NCI-H2029 (cell line): ENCODE measurements at regions not wholly inside any gene's neighbourhood (a gene's known extent, or its start where the extent isn't known, plus 50 kb on each side); places are given as distances from the start of the nearest gene placed in this dataset.
"Not testable (repeated sequence)": the region's sequence is repeated elsewhere in the genome, so short reads cannot be mapped to it uniquely, and the experiment has no call there.

Experiments
- DNase-seq: peaks from one replicate; lab custom pipeline; 2025; lab: John Stamatoyannopoulos, UW

- no peak for DNase-seq
Measured at GRCh38 chr10:78342827-78343653, 309.4 kb downstream of the RPS24 start.

- DNase-seq = not testable (repeated sequence)
Measured at GRCh38 chr10:78344257-78344656, 310.6 kb downstream of the RPS24 start.

- DNase-seq = not testable (repeated sequence)
Measured at GRCh38 chr10:78345515-78345914, 311.9 kb downstream of the RPS24 start.

- no peak for DNase-seq
Measured at GRCh38 chr10:78346721-78347120, 313.1 kb downstream of the RPS24 start.

GRCh38 chr10:78348411-78349164 lies 314.9 kb downstream of the RPS24 start:
- DNase-seq = no peak

DNA sequence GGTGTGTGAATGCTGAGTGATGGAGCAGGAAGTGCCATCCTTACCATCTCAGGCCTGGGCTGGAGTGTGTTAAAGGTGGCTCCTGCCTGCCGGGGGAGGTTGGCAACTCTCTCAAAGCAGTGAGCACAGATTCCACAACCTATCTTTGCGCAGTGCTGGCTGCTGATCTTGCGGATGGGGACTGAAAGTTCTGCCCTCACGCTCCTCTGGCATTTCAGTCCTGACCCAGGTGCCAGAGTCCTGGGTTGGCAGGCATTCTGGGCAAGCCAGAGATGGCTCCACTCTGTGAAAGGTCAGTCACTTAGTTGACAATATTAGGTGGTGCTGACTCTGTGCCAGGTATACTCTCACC lies 315.5 kb downstream of the RPS24 start:
- no peak for DNase-seq

DNA sequence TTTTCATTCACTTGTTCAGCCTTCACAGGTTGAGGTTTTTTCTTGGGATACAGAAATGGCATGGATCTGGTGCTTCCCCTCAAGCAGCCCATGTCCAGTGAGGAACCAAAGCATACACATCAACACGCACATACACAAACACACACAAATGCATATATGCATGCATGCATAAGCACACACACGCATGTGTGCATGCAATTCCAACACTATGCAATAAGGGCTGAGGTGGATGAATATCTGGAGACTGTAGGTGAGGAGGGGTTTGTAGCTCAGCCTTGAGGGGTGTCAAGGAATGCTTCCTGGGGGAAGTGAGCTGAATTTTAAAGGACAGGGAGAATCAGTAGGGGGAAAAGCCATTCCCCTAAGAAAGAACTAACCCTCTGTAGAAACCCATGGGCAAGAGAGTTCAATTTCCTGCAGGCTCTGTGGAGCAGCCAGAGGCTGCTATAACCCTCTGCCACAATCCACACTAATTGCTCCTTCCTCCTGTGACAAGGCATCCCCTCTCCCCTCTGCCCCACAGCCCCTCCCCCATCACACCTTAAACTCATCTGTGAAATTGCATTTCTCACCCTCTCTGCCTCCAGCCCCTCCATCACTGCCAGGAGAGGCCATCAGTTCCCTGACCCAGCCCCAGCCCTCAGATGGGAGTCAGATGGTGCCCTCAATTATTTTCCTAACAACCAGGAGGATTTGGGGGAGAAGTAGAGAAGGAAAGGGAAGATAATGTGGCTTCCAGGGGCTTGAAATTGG lies 316.4 kb downstream of the RPS24 start:
- DNase-seq = no peak

- no peak for DNase-seq
Measured at GRCh38 chr10:78351283-78351682, 317.6 kb downstream of the RPS24 start.

DNA sequence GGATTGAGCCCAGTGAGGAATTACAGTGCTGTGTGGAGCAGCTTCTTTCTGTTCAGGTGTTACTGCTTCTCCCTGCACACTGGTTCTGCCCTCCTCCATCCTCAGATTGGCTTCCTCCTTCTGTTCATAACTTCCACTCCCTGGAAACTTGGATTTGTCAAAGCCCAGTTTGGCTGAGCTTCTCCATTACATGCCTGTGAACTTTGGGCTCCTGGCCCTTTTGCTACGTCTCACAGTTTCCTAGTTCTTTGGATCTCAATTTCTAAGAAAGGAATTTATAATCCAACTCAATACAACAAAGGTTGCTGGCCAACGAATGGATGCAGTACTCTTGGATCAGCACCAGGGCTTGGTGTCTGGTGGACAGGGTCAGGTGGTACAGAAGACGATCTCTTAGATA lies 318.1 kb downstream of the RPS24 start:
- no peak for DNase-seq

GRCh38 chr10:78353636-78354035 lies 320.0 kb downstream of the RPS24 start:
- no peak for DNase-seq

DNA sequence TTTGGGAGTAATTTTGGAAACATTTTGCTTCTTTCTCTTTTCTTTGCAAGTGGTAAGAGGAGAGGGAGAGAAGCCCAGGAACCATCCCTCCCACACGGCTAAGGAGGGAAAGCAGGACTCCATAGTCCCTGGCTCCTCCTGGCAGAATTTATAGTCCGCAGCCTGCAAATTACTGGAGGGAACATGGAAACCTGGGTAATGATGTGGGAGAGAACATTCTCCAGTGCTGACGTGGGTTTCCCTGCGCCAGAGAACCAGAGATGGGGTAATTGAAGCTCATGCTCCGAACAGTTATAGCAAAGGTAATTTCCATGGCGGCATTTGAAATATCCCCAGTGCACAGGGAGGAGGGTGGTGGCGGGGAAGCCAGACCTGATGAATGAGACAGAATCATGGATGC lies 320.4 kb downstream of the RPS24 start:
- no peak for DNase-seq

GRCh38 chr10:78356291-78356900 lies 322.7 kb downstream of the RPS24 start:
- no peak for DNase-seq

DNA sequence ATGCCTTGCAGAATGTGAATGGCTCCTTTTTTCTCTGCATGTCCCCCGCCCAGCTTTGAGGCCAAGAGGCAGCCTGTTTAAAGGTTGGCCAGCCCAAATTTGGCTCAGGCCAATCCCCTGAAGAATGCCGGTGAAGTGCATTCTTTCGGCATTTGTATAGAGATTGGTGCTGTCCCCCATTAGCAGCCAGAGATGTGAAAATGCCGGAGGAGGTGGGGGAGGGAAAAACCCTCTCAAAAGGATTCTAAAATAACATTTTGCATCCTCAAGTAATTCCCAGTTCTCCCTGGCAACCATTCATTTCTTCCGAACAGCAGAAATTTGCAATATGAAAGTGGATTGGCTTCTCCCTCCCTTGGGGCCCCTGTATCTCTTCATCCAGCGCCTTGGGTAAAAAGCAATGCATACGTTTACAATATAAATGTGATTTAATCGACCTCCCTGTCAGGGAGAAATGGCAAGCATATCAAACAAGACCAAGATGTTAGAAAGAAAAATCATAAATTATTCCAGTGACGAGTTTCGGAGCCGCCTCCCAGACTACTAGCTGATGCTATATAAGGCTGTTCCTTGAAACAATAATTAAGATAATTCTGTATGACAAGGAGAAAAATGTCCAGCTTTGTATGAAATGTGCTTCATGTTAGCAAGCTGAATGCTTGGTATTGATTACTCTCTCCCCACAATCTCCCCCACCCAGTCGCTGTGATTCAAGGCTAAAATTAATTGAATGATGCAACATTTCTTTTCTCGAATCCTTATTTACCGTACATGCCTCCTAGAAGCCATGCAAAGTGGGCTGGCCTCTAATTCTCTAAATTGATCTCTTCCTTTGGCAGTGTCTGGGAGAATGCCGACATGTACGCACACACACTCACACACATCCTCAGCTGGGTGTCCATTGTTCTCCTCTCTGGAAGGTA lies 323.7 kb downstream of the RPS24 start:
- DNase-seq = no peak

GRCh38 chr10:78358351-78358750 lies 324.7 kb downstream of the RPS24 start:
- no peak for DNase-seq

DNA sequence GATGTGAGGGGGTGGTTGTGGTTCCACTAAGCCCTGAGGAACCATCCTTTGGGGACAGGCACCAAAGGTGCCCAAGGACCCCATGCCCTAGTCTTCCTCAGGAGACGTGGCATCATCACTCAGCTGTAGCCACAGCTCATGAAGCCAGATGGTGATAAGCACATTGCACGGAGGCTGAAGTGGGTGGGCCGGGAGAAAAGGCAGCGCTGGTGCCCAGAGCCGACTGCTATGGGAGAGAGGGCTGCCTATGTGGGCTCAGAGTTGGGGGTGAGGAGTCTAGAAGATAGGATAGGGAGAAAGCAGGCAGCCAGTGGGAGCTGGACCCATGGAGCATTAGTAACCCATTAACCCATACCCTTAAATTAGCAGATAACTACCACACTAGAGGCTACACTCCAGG lies 325.3 kb downstream of the RPS24 start:
- no peak for DNase-seq

GRCh38 chr10:78359640-78360091 lies 326.0 kb downstream of the RPS24 start:
- no peak for DNase-seq

DNA sequence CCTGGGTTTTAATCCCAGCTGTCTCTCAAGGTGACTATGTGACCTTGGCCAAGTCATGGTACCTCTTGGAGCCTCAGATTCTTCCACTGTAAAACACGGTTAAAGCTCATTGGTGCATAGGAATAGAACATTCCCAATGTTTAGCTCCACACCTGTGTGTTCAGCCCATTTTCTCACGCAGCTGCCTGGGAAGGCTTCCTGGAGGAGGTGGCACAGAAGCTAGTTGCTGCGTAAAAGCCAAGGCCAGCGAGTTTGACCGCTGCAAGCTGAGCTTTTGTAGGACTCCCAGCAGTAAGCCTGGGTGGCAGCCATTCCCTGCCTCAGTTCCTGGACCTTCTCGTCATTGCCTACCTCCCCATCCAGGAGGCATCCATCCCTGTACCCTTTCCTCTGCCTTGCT lies 326.6 kb downstream of the RPS24 start:
- DNase-seq = no peak

DNA sequence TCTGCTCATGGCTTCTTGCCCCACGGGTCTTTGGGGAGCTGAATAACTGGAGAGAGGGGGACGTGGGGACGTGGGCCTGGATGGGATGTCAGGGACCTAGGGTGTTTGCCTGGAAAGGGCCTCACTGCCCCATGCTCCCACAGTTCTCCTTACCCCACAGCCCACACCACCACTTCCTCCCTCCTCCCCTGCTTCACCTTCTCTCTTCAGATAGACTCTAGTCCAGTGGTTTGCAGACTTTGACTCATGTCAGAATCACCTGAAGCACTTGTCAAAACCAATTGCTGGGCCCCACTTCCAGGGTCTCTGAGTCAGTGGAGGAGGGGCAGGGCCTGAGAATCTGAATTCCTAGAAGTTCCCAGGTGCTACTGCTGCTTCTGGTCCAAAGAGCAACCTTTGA lies 327.4 kb downstream of the RPS24 start:
- no peak for DNase-seq

- no peak for DNase-seq
Measured at GRCh38 chr10:78362406-78363022, 328.9 kb downstream of the RPS24 start.

DNA sequence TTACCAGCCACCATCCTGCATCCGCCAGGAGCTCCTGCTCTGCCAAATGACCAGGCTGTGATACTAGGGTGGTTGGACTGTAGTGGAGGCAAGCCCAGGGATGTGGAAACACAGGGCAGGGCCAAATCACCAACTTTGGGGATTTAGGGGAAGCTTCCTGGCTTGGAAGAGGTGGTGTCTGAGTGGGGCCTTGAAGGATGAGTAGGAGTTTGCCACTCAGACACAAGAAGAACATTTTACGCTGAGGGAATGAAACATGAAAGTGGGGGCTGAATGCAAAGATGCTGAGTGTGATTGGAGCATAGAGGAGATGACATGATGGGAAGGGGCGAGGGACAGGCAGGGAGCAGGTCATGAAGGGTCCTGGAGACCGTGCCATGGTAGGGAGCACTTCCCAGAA lies 329.5 kb downstream of the RPS24 start:
- no peak for DNase-seq

- no peak for DNase-seq
Measured at GRCh38 chr10:78365694-78366093, 332.0 kb downstream of the RPS24 start.
